ENCODE measurements at regions not wholly inside any gene's neighbourhood (a gene's known extent, or its start where the extent isn't known, plus 50 kb on each side); places are given as distances from the start of the nearest gene placed in this dataset.
"Not testable (repeated sequence)": the region's sequence is repeated elsewhere in the genome, so short reads cannot be mapped to it uniquely, and the experiment has no call there.

DNA sequence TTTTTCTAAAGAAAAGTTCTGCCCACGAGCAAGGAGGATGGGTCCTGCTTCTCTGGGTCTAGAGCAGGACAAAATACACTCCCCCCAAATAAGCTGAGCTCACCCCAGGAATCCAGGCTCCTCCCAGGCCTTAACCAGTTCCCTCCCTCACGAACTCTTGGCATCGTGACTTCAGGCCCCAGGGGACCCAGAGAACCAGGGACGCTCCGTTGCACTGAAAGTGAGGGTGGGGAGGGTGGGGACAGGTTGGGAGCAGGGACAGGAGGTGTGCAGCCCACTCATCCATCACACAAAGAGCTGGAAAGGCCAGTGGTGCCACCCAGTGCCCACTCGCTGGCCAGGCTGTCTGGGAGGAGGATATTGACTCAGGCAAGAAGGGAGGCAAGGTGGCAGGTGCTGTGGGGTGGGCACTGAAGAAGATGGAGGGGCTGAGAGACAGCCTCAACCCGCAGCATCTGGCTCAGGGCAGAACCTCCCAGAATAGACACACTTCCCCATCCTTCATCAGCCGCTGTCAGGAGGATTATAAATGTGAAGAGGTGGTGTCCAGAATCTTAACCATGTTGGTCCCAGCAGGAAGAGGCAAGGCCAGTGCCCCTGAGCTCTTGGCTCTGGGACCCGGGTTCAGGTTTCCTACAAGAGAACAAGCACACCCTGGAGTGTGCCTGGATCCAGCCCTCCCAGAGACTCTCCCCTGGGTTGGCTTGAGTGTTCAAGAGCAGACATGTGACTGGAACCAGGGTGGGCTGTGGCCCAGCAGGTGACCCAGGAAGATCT, 67.9 kb upstream of the RPL38 start:
- Histone ChIP-seq H3K27me3 (peaks cover 0 to 19% of the 10 kb centered on the region in 2 donors), H3K36me3 (no peaks in the 10 kb centered on the region), H3K27ac (no peak overlapping the region), H3K9me3 (peaks cover 0 to 4% of the 10 kb centered on the region in 2 donors), H3K4me3 (no peak overlapping the region), H3K4me1 (no peaks in the 10 kb centered on the region)
- TF ChIP-seq POLR2A (IDR thresholded peaks at IDR 0.05) (no peak), POLR2AphosphoS5 (IDR thresholded peaks at IDR 0.05) (no peak)
- TF ChIP-seq, protein P1, sequence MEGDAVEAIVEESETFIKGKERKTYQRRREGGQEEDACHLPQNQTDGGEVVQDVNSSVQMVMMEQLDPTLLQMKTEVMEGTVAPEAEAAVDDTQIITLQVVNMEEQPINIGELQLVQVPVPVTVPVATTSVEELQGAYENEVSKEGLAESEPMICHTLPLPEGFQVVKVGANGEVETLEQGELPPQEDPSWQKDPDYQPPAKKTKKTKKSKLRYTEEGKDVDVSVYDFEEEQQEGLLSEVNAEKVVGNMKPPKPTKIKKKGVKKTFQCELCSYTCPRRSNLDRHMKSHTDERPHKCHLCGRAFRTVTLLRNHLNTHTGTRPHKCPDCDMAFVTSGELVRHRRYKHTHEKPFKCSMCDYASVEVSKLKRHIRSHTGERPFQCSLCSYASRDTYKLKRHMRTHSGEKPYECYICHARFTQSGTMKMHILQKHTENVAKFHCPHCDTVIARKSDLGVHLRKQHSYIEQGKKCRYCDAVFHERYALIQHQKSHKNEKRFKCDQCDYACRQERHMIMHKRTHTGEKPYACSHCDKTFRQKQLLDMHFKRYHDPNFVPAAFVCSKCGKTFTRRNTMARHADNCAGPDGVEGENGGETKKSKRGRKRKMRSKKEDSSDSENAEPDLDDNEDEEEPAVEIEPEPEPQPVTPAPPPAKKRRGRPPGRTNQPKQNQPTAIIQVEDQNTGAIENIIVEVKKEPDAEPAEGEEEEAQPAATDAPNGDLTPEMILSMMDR (IDR thresholded peaks at IDR 0.05), result no peak
- intact Hi-C loops (cut with DNase I; ENCODE audit: low total_unique reads), result no loop called here
- no peak for DNase-seq (ENCODE audit: low spot score in 2 of 2)

DNA sequence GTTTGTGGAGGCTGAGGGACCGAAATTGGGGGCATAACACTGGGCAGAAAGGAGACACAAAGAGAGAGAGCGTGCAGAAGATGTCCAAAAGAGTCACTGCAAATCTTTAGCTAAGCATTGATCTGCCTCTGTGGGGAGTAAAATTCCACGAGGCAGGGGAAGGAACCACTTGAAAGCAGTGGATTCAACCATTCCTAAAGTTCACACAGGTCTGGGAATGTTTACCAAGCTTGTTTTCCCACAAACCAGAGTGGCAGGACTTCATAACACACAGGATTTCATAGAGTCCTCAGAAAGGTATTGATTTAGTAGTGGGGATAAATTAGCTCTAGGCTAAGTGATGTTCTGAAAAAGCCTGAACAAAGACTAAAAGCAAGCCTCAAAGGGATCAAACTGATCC, 66.1 kb upstream of the RPL38 start:
- intact Hi-C loops (cut with DNase I; ENCODE audit: low total_unique reads), result no loop called here
- no peak for DNase-seq (ENCODE audit: low spot score in 2 of 2)
- Histone ChIP-seq H3K9me3 (peaks cover 0 to 13% of the 10 kb centered on the region in 2 donors), H3K4me1 (no peaks in the 10 kb centered on the region), H3K27me3 (peaks cover 0 to 10% of the 10 kb centered on the region in 2 donors), H3K36me3 (no peaks in the 10 kb centered on the region), H3K27ac (no peak overlapping the region), H3K4me3 (no peak overlapping the region)
- TF ChIP-seq, protein P1 (IDR thresholded peaks at IDR 0.05), result no peak
- TF ChIP-seq POLR2A (IDR thresholded peaks at IDR 0.05), result no peak
- no peak for TF ChIP-seq POLR2AphosphoS5 (IDR thresholded peaks at IDR 0.05)

DNA sequence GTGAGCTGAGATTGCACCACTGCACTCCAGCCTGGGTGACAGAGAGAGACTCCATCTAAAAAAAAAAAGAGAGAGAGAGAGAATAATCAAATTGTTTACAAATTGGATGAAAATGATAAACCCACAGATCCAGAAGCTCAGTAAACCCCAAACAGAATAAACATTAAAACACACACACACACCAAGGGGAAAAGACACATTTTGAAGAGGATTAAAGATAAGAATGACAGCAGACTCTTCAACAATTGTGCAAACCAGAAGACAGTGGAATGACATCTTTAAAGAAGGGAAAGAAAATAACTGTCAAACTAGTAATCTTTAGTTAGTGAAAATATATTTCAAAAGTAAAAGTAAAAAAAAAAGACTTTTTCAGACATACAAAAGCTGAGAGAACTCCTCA, 64.4 kb upstream of the RPL38 start:
- peaks cover 0 to 10% of the 10 kb centered on the region in 2 donors for H3K27me3 ChIP-seq
- H3K27ac ChIP-seq, result no peak overlapping the region
- TF ChIP-seq POLR2AphosphoS5 (IDR thresholded peaks at IDR 0.05), result no peak
- no peak overlapping the region for H3K4me3 ChIP-seq
- no peaks in the 10 kb centered on the region for H3K4me1 ChIP-seq
- DNase-seq (ENCODE audit: low spot score in 2 of 2), result no peak
- intact Hi-C loops (cut with DNase I; ENCODE audit: low total_unique reads), result no loop called here
- H3K36me3 ChIP-seq, result no peaks in the 10 kb centered on the region
- H3K9me3 ChIP-seq, result peaks cover 6 to 28% of the 10 kb centered on the region in 2 donors

DNA sequence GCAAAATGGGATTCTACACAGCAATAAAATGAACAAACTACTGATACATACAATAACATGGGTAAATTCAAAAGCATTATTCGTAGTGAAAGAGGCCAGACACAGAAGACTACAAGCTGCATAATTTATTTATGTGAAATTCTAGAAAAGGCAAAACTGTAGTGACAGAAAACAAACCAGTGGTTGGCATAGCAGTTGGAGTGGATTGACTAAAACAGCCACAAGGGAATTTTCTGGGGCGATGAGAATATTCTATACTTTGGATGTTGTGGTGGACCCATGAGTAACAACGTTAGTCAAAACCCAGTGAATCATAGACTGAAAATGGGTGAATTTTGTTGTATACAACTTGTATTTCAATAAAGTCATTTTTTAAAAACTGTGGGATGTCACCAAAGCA, 63.2 kb upstream of the RPL38 start:
- no peak for TF ChIP-seq POLR2A (IDR thresholded peaks at IDR 0.05)
- TF ChIP-seq, protein P1 (IDR thresholded peaks at IDR 0.05), result no peak
- TF ChIP-seq POLR2AphosphoS5 (IDR thresholded peaks at IDR 0.05), result no peak
- DNase-seq (ENCODE audit: low spot score in 2 of 2), result no peak

DNA sequence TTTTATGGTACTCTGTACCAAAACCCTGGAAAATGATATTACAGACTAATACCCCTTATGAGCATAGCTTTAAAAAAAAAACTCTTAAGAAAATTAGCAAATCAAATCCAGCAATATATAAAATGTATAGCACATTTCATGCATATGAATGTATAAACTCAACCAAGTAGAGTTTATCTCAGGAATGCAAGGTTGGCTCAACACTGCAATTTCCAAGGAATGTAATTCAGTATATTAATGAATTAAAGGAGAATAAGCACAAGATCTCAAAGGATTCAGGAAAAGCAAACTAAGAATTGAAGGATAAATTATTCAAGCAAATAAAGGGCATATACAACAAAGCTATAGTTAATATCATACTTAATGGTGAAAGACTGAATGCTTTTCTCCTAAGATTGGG, 61.9 kb upstream of the RPL38 start:
- Histone ChIP-seq H3K36me3 (no peaks in the 10 kb centered on the region), H3K27ac (no peak overlapping the region), H3K4me1 (no peaks in the 10 kb centered on the region), H3K9me3 (peaks cover 6 to 28% of the 10 kb centered on the region in 2 donors), H3K4me3 (no peak overlapping the region), H3K27me3 (no peaks in the 10 kb centered on the region)
- no peak for DNase-seq (ENCODE audit: low spot score in 2 of 2)
- intact Hi-C loops (cut with DNase I; ENCODE audit: low total_unique reads), result no loop called here
- TF ChIP-seq POLR2A (IDR thresholded peaks at IDR 0.05) (no peak), POLR2AphosphoS5 (IDR thresholded peaks at IDR 0.05) (no peak)
- TF ChIP-seq, protein P1 (IDR thresholded peaks at IDR 0.05), result no peak

More for the DNA sequence above, 63.2 kb upstream of the RPL38 start:
- intact Hi-C loops (cut with DNase I; ENCODE audit: low total_unique reads), result no loop called here
- Histone ChIP-seq H3K9me3 (peaks cover 6 to 28% of the 10 kb centered on the region in 2 donors), H3K36me3 (no peaks in the 10 kb centered on the region), H3K27ac (no peak overlapping the region), H3K4me3 (no peak overlapping the region), H3K27me3 (peaks cover 0 to 10% of the 10 kb centered on the region in 2 donors), H3K4me1 (no peaks in the 10 kb centered on the region)

DNA sequence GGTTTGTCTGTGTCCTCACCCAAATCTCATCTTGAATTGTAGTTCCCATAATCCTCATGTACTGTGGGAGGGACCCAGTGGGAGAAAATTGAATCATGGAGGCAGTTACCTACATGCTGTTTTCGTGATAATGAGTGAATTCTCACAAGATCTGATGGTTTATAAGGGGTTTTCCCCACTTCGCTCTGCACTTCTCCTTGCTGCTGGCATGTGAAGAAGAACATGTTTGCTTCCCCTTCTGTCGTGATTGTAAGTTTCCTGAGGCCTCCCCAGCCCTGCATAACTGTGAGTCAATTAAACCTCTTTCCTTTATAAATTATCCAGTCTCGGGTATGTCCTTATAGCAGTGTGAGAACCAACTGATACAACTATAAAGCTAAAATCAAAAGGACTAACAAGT, 60.2 kb upstream of the RPL38 start:
- H3K27me3 ChIP-seq; intact Hi-C loops (cut with DNase I; ENCODE audit: low total_unique reads); H3K36me3 ChIP-seq; H3K27ac ChIP-seq; H3K4me3 ChIP-seq; DNase-seq (ENCODE audit: low spot score in 2 of 2); H3K4me1 ChIP-seq: not testable (repeated sequence)
- peaks cover 6 to 28% of the 10 kb centered on the region in 2 donors for H3K9me3 ChIP-seq

All from breast epithelium (tissue), 4 donors.